ENCODE measurements at regions not wholly inside any gene's neighbourhood (a gene's known extent, or its start where the extent isn't known, plus 50 kb on each side); places are given as distances from the start of the nearest gene placed in this dataset.

DNA sequence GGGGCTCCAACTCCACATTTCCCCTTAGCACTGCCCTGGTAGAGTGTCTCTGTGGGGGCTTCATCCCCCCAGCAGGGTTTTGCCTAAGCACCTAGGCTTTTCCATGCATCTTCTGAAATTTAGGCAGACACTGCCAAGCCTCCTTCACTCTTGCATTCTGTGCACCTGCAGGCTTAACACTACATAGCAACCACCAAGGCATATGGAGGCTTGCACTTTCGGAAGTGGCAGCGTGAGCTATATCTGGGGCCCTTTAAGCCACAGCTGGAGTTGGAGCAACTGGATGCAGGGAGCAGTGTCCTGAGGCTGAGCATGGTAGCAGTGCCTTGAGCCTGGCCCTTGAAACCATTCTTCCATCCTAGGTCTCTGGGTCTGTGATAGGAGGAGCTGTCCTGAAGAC is 214.8 kb upstream of the RPL34 start:
- DNase-seq = no peak
- Histone ChIP-seq H3K36me3 (no peaks in the 10 kb centered on the region), H3K27me3 (no peaks in the 10 kb centered on the region), H3K9me3 (peaks cover 4% of the 10 kb centered on the region; the same call in 1 of the 2 replicates), H3K4me3 (ENCODE audit: low read depth, low read length) (no peak overlapping the region), H3K4me1 (no peaks in the 10 kb centered on the region)
- TF ChIP-seq, protein P1, sequence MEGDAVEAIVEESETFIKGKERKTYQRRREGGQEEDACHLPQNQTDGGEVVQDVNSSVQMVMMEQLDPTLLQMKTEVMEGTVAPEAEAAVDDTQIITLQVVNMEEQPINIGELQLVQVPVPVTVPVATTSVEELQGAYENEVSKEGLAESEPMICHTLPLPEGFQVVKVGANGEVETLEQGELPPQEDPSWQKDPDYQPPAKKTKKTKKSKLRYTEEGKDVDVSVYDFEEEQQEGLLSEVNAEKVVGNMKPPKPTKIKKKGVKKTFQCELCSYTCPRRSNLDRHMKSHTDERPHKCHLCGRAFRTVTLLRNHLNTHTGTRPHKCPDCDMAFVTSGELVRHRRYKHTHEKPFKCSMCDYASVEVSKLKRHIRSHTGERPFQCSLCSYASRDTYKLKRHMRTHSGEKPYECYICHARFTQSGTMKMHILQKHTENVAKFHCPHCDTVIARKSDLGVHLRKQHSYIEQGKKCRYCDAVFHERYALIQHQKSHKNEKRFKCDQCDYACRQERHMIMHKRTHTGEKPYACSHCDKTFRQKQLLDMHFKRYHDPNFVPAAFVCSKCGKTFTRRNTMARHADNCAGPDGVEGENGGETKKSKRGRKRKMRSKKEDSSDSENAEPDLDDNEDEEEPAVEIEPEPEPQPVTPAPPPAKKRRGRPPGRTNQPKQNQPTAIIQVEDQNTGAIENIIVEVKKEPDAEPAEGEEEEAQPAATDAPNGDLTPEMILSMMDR (IDR thresholded peaks at IDR 0.05; ENCODE audit: low read depth, low read length) = no peak

DNA sequence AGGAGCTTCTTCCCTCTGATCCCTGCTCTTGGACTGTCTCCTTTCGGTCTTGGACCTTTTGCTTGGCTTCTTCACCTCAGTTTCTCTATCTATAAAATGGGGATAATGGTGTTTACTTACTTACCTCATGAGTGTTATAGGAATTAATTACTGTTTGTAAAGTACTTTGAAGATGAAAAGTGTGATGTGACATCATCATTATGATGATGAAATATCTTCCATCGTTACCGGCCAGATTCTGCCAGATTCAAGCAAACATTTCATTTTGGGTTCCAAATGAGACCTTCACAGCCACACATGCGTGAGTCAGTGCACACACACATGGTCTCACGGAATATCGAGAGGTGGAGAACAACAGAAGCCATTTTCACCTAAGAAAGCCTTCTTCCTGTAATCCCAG is 220.1 kb upstream of the RPL34 start:
- TF ChIP-seq, protein P1 (IDR thresholded peaks at IDR 0.05; ENCODE audit: low read depth, low read length) = no peak
- no peaks in the 10 kb centered on the region for H3K36me3 ChIP-seq
- no peaks in the 10 kb centered on the region for H3K27me3 ChIP-seq

DNA sequence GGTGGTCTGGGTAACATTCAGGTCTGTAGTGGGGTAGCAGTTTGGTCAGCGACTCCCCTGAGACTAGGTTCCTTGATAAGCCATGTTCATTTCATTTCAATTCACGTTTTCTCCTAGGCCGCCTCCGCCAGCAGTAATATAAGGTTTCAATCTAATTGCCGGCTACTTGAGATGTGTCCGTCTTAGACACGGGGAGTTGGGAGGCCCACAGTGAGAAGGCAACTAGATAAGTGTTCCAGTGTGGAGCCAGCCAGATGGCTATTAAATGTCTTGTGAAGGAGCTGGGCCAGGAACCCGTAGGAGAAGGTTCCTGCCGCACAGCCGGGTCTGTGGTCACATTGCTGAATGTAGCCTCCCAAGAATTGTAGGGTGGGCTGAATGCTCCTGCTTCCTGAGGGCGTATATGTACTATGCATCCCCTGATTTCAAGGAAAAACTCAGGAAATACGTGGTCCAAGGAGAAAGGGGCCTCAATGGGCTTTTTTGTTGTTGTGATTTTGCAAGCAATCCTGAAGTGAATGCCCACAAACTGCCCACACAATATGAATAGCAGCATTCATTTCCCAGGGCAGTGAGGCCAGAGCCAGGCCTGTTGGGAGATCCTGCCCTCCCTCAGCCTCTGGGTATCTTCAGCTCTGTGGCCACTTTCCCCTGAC is 220.6 kb upstream of the RPL34 start:
- H3K4me1 ChIP-seq = no peaks in the 10 kb centered on the region
- no peak overlapping the region for H3K4me3 ChIP-seq (ENCODE audit: low read depth, low read length)
- TF ChIP-seq, protein P1 (IDR thresholded peaks at IDR 0.05; ENCODE audit: low read depth, low read length) = no peak
- H3K27me3 ChIP-seq = no peaks in the 10 kb centered on the region
- no peak for DNase-seq
- H3K9me3 ChIP-seq = no peaks in the 10 kb centered on the region
- H3K36me3 ChIP-seq = no peaks in the 10 kb centered on the region

More for the DNA sequence above, 220.1 kb upstream of the RPL34 start:
- H3K9me3 ChIP-seq = no peaks in the 10 kb centered on the region
- DNase-seq = no peak
- H3K4me3 ChIP-seq (ENCODE audit: low read depth, low read length) = no peak overlapping the region
- H3K4me1 ChIP-seq = no peaks in the 10 kb centered on the region

DNA sequence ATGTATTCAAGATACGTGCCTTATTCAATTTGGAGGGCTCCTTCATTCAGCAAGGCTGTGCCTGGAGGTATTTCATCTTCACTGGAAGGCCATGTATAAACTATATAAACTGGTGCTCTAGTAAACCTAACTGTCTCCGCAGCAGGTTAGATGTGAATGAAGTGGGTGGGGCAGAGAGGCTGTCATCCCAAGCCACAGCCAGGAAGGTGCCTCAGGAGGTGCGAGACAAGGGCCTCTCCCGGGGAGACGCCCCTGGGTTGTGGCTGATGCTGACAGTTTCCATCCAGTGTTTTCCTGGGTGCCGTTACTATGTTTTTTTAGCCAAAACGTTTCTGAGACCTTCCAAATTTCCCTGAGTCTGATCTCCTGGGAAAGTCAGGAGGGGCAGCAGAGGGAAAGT is 221.5 kb upstream of the RPL34 start:
- no peaks in the 10 kb centered on the region for H3K36me3 ChIP-seq
- no peaks in the 10 kb centered on the region for H3K4me1 ChIP-seq
- H3K4me3 ChIP-seq (ENCODE audit: low read depth, low read length) = no peak overlapping the region
- H3K9me3 ChIP-seq = no peaks in the 10 kb centered on the region
- no peaks in the 10 kb centered on the region for H3K27me3 ChIP-seq
- TF ChIP-seq, protein P1 (IDR thresholded peaks at IDR 0.05; ENCODE audit: low read depth, low read length) = no peak
- no peak for DNase-seq

DNA sequence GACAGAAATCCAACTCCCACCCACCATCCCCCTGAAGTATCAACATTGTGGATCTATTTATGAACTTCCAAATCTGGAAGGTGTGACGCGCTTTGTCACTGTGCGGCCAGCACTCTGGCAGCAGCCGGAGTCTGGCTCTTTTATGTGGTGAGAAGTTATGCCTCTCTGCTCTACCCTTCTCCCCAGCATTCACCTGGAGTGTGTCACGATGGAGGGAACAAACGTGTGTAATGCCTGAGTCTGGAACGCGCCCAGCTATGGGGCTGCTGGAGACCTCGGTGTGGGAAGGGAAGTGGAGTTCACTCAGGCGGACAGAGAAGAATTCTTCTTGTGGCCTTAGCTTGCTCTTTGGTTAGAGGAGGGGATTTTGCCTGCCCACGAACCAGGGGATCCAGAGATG is 222.1 kb upstream of the RPL34 start:
- DNase-seq = no peak
- TF ChIP-seq, protein P1 (IDR thresholded peaks at IDR 0.05; ENCODE audit: low read depth, low read length) = no peak
- no peak overlapping the region for H3K4me3 ChIP-seq (ENCODE audit: low read depth, low read length)
- H3K36me3 ChIP-seq = no peaks in the 10 kb centered on the region
- no peaks in the 10 kb centered on the region for H3K4me1 ChIP-seq
- H3K9me3 ChIP-seq = no peaks in the 10 kb centered on the region
- H3K27me3 ChIP-seq = no peaks in the 10 kb centered on the region

DNA sequence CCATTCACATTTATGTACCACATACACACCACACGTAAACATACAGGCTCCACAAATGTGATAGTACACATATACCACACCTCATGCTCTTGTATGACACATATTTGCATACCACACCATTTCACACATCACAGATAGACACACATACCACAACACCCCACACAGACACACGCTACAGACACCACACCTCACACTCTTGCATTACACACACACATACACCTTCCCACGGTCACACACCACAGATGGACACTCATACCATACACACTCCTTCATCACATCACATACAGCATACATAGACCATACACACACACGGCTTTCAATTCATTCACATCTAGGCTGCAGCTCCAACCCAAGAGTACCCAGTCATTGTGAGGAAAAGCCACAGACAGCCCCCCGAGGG is 222.5 kb upstream of the RPL34 start:
- Histone ChIP-seq H3K4me3 (ENCODE audit: low read depth, low read length) (no peak overlapping the region), H3K4me1 (no peaks in the 10 kb centered on the region), H3K36me3 (no peaks in the 10 kb centered on the region), H3K9me3 (no peaks in the 10 kb centered on the region), H3K27me3 (no peaks in the 10 kb centered on the region)
- no peak for DNase-seq
- TF ChIP-seq, protein P1 (IDR thresholded peaks at IDR 0.05; ENCODE audit: low read depth, low read length) = no peak

Measured in BE2C (cell line).